ENCODE measurements at regions not wholly inside any gene's neighbourhood (a gene's known extent, or its start where the extent isn't known, plus 50 kb on each side); places are given as distances from the start of the nearest gene placed in this dataset.

- DNase-seq, result no peak
Measured at GRCh38 chr2:41420219-41420618, 627.6 kb upstream of the PKDCC start.

- DNase-seq, result no peak
Measured at GRCh38 chr2:41420872-41421271, 626.9 kb upstream of the PKDCC start.

DNA sequence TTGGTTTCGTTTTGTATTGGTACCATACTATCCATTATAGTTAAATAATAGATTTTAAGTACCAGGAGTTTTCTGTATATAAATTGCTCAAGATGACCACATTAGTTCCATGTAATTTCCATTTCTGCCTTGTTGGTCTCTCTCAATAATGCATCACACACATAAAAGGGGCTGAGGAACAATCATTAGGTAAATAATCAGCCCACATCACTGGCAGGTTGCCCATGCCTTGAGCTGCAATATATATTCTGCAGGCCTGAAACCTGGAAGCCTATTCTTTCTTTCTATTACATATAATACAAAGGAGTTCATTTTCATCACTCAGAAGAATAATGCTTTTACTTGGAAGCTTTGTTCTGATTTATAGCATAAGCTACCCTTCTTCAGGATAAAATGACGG is 616.1 kb upstream of the PKDCC start:
- DNase-seq, result peak; percentile 87

DNA sequence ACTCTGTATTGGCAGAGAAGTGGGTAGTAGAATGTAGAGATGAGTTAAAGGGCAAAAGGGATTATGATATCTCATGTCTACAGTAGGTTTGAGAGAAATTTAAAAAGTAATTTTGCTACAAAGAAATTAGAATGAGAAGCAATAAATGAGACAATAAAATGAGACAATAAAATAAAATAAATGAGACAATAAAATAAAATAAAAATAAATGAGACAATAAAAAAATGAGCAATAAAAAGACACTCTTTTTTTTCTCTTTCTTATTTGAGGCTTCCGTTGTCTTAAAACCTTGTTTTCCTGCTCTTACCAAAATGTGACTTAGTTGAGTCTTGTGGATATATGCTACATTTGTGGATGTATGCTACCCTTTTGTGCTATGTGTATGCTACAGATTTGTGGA is 615.4 kb upstream of the PKDCC start:
- DNase-seq, result no peak

DNA sequence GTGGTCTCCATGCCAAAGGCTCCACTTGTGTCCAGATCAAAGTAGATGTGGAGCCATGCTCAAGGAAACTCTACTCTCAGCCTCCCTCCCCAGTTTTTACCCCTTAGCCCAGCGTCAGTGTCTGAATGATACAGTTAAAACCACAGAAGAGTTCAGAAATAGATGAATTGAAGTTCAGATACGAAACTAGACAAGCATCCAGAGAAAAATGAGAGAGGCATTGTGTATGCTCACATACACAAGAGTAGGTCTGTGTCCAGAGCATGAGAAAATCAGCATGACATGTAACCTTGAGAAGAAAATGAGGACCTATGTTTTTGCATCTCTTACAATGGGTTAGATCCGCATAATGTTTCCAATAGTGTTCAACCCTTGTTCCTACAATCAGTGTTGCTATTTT is 612.8 kb upstream of the PKDCC start:
- no peak for DNase-seq

DNA sequence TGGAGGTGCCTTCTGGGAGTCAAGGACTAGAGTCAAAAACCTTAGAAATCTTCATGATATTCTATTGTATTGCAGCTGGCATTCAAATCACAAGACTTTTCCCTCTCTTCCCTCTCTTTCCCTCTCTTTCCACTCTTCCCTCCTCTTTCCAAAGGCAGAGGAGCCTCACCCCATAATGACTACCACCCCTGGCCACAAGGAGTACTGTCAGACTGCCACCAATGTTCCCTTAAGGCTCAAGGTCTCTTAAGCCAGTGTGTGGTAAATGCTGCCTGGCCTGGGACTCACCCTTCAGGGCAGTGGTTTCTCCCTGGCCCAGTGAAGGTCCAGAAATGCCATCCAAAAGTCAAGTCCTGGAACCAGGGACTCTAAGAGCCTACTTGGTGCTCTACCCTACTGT is 605.9 kb upstream of the PKDCC start:
- no peak for DNase-seq

- DNase-seq, result no peak
Measured at GRCh38 chr2:41445865-41446264, 602.0 kb upstream of the PKDCC start.

- DNase-seq, result no peak
Measured at GRCh38 chr2:41446266-41446665, 601.6 kb upstream of the PKDCC start.

GRCh38 chr2:41448221-41448620 is 599.6 kb upstream of the PKDCC start:
- no peak for DNase-seq

DNA sequence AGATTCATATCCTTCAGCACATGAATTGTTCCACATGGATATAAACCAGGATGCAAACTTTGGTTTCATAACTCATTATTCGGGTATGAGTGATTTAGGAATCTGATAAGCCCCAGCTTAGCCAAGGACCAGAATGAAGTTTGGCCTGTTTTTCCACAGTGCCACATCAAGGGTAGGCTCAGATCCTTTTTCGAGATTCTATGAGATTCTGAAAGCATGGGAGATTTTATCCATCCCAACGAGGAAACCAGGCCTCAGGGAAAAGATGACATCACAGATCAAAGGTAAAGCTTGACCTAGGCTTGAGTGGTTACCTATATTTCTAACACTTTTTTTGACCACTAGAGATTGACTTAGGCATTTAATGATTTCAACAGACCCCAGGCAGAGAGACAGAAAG is 590.8 kb upstream of the PKDCC start:
- DNase-seq, result no peak

GRCh38 chr2:41460661-41461060 is 587.2 kb upstream of the PKDCC start:
- no peak for DNase-seq

- no peak for DNase-seq
Measured at GRCh38 chr2:41464395-41464794, 583.4 kb upstream of the PKDCC start.

- DNase-seq, result no peak
Measured at GRCh38 chr2:41475959-41476358, 571.9 kb upstream of the PKDCC start.

GRCh38 chr2:41482659-41483058 is 565.2 kb upstream of the PKDCC start:
- no peak for DNase-seq

DNA sequence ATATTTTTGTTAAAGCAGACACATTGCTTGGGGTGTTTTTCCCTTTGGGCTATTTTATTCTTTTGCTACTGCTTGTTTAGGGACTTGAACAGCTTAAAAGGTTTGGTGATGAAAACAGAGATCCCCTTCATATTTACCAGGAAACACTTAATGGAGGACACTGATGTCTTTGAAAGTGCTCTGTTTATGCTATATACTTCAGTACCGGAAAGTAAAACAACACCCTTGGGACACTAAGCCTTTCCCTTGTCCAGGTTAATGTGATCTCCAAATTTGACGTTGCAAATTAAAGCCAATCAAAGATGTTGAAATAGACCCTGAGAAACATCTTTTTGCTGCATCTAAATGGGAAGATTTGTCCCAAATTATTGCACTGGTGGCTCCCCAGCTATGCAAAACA is 564.6 kb upstream of the PKDCC start:
- no peak for DNase-seq

DNA sequence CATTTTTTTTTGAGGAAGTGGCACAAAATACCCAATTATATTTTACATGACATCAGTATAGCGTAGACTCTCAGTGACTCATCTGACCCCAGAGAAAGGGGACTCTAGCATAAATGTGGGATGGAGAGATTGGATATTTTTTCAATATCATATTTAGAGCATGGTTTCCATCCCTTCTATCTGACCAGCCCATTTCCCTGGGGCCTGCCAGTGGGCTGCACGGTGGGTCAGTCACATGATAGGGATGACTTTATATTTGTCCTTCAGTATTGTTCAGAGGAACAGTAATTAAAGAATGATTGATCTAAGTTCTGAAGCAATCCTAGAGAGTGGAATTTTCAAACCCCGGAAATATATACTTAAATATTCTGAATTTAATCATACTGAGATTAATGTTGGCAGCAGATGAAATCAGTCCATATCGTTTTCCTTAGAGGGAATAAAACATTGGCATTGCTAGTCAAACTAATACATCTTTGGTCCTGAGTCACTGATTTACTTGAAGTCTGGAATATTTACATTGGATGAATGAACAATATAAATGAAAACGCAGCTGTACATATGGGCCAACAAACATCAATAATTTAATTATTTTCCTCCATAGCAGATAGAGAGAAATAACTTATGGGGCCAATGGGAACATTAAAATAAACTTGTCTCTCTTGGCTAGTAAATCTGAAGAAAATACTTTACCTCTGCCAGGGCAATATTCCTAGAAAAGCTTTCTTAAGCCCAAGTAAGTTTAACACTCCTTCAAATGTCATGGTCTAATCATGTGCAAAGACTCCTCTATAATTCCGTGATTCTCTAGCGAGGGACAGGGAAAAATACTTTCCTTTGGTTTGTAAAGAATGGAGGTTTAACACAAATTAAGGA is 563.6 kb upstream of the PKDCC start:
- DNase-seq, result no peak

GRCh38 chr2:41484858-41485234 is 563.0 kb upstream of the PKDCC start:
- no peak for DNase-seq

GRCh38 chr2:41486948-41487347 is 560.9 kb upstream of the PKDCC start:
- DNase-seq, result no peak

- no peak for DNase-seq
Measured at GRCh38 chr2:41488888-41489287, 558.9 kb upstream of the PKDCC start.

GRCh38 chr2:41489638-41490037 is 558.2 kb upstream of the PKDCC start:
- DNase-seq, result no peak

DNA sequence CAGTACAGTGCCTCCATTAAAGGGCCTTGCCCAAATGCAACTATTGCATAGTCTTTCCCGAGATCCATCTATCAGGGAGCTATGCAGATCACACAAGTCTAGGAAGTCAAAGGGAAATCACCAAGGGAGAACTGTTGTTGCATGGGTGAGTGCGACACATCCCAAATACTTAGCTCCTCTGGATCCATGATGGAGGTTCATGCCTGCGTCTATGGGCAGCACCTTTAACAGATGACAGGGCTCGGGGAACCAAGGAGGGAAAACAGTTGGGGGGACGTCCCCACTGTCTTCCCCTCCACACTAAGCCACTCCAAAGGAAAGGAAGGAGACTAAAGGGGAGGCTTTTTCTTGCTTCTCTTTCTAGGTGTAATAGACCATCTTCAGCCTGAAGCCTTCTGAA is 552.8 kb upstream of the PKDCC start:
- no peak for DNase-seq

DNA sequence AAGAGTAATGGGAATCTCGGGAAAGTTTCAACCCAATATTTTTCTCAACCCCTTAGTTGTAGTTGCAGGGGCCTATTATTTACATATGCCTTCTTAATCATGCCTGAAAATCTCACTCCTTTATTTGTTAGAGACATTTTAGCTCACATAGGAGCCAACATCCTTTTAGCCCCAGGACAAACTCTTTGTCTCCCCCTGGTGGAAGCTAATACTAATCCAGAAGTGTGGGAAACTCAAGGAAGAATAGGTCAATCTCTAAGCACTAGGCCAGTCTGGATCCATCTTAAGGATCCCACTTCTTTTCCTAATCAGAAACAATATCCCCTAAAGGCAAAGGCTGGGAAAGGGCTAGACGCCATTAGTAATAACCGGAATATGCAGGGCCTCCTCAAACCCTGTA is 550.9 kb upstream of the PKDCC start:
- DNase-seq, result no peak

DNA sequence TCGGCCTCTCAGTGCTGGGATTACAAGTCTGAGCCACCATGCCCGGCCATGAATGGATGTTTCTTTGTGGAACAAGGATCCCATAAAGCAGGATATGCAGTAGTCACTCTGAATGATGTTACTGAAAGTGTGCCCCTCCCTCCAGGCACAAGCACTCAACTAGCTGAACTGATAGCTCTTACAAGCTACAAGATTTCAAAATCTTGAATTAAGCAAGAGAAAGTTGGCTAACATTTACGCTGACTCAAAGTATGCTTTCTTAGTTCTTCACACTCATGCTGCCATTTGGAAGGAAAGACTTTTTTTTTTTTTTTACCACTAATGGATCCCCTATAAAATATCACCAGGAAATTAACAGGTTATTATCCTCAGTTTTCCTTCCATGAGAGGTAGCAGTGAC is 549.0 kb upstream of the PKDCC start:
- no peak for DNase-seq

DNA sequence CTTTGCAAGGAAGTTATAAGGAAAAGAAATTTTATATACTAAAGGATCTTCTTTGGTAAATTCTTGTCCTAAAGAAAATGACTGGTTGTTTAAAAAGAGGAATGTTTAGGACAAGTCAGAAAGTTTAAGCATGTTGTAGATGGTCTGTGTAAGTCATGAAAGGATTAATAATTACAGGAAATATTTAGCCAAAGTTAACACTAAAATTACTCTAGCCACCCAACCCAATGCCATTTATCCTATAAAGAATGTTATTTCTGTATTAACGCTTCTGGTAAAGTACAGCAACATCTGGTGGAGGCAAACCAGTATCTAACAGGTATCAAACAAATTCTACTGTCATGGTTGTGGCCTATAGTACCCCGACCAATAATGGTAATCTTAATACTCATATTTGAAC is 546.9 kb upstream of the PKDCC start:
- DNase-seq, result no peak

DNA sequence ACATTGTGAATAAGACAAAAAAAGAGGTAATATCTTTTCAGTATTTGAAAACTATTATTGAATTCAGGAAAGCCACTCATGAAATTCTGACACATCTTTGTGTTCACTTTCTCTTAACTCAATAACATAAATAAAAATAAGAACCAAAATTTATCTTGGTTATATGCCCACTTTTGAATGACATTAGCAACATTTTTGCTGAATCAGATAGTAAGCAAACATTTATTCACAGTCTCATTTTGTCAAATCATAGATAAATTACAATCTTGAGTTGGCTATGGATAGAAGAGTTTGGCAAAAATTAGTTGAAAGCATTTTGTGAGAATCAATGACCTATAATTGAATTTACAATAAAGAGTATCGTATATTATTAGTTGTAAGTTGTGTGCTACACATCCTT is 545.1 kb upstream of the PKDCC start:
- no peak for DNase-seq
